A673 (cell line): ENCODE measurements at regions not wholly inside any gene's neighbourhood (a gene's known extent, or its start where the extent isn't known, plus 50 kb on each side); places are given as distances from the start of the nearest gene placed in this dataset.
"Not testable (repeated sequence)": the region's sequence is repeated elsewhere in the genome, so short reads cannot be mapped to it uniquely, and the experiment has no call there.

Source experiments
- EZH2 ChIP-seq: fragments of 200-600 bp; sonication (generic); IDR thresholded peaks from 2 replicates; pipeline ENCODE4 v1.6.1; 2017; ENCODE audit warnings: borderline replicate concordance, low read depth, mild to moderate bottlenecking, mixed read lengths, antibody characterized with exemption, low read length; ENCODE audit not compliant: poor library complexity, severe bottlenecking
- TF ChIP-seq, protein P1 (sequence below): fragments of 300-800, 200-600 bp; sonication (generic); conservative IDR thresholded peaks from 2 replicates; pipeline ENCODE4 v1.5.1; 2017; ENCODE audit warnings: low read depth, mild to moderate bottlenecking, antibody characterized with exemption, low read length, moderate library complexity, mixed read lengths

DNA sequence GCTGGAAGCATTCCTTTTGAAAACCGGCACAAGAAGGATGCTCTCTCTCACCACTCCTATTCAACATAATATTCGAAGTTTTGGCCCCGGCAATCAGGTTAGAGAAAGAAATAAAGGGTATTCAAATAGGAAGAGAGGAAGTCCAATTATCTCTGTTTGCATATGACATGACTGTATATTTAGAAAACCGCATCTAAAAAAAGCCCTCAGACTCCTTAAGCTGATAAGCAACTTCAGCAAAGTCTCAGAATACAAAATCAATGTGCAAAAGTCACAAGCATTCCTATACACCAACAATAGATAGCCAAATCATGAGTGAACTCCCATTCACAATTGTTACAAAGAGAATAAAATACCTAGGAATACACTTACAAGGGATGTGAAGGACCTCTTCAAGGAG lies 93.1 kb upstream of the ADAMTS9 start:
- TF ChIP-seq, protein P1, sequence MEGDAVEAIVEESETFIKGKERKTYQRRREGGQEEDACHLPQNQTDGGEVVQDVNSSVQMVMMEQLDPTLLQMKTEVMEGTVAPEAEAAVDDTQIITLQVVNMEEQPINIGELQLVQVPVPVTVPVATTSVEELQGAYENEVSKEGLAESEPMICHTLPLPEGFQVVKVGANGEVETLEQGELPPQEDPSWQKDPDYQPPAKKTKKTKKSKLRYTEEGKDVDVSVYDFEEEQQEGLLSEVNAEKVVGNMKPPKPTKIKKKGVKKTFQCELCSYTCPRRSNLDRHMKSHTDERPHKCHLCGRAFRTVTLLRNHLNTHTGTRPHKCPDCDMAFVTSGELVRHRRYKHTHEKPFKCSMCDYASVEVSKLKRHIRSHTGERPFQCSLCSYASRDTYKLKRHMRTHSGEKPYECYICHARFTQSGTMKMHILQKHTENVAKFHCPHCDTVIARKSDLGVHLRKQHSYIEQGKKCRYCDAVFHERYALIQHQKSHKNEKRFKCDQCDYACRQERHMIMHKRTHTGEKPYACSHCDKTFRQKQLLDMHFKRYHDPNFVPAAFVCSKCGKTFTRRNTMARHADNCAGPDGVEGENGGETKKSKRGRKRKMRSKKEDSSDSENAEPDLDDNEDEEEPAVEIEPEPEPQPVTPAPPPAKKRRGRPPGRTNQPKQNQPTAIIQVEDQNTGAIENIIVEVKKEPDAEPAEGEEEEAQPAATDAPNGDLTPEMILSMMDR, result not testable (repeated sequence)
- TF ChIP-seq EZH2, result not testable (repeated sequence)
